SK-N-SH (cell line): ENCODE measurements at regions not wholly inside any gene's neighbourhood (a gene's known extent, or its start where the extent isn't known, plus 50 kb on each side); places are given as distances from the start of the nearest gene placed in this dataset.

Experiments used
- MEF2A ChIP-seq: IDR thresholded peaks from 2 replicates; pipeline ENCODE4 v1.4.0; 2012; ENCODE audit warnings: low read depth, borderline replicate concordance
- RXRA ChIP-seq: IDR thresholded peaks from 2 replicates; pipeline ENCODE4 v1.4.0; 2012; ENCODE audit warnings: low read depth, mild to moderate bottlenecking, borderline replicate concordance
- TF ChIP-seq, protein P1 (sequence below): fragments of 200-600 bp; sonication (generic); IDR thresholded peaks from 2 replicates; pipeline ENCODE4 v1.6.1; 2017; ENCODE audit warnings: antibody characterized with exemption, mild to moderate bottlenecking, moderate library complexity

- TF ChIP-seq, protein P1, sequence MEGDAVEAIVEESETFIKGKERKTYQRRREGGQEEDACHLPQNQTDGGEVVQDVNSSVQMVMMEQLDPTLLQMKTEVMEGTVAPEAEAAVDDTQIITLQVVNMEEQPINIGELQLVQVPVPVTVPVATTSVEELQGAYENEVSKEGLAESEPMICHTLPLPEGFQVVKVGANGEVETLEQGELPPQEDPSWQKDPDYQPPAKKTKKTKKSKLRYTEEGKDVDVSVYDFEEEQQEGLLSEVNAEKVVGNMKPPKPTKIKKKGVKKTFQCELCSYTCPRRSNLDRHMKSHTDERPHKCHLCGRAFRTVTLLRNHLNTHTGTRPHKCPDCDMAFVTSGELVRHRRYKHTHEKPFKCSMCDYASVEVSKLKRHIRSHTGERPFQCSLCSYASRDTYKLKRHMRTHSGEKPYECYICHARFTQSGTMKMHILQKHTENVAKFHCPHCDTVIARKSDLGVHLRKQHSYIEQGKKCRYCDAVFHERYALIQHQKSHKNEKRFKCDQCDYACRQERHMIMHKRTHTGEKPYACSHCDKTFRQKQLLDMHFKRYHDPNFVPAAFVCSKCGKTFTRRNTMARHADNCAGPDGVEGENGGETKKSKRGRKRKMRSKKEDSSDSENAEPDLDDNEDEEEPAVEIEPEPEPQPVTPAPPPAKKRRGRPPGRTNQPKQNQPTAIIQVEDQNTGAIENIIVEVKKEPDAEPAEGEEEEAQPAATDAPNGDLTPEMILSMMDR: no peak
- TF ChIP-seq MEF2A: no peak
- TF ChIP-seq RXRA: no peak
These were observed 234.5 kb downstream of the LMO4 start for GRCh38 chr1:87563211-87563610.
